NCI-H146 (cell line): ENCODE measurements at regions not wholly inside any gene's neighbourhood (a gene's known extent, or its start where the extent isn't known, plus 50 kb on each side); places are given as distances from the start of the nearest gene placed in this dataset.

ENCODE experiments used
- DNase-seq: peaks from one replicate; lab custom pipeline; 2025; lab: John Stamatoyannopoulos, UW

DNA sequence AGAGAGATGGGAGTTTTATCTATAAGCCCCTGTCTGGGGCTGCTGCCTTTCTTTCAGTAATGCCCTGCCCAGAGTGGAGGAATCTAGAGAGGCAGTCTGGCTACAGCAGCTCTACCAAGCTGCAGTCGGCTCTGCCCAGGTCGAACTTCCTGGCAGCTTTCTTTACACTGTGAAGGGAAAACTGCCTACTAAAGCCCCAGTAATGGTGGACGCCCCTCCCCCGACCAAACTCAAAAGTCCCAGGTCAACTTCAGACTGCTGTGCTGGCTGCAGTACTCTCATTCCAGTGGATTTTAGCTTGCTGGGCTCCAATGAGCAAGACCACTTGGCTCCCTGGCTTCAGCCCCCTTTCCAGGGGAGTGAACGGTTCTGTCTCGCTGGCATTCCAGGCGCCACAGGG lies 65.9 kb upstream of the RARB start:
- no peak for DNase-seq

DNA sequence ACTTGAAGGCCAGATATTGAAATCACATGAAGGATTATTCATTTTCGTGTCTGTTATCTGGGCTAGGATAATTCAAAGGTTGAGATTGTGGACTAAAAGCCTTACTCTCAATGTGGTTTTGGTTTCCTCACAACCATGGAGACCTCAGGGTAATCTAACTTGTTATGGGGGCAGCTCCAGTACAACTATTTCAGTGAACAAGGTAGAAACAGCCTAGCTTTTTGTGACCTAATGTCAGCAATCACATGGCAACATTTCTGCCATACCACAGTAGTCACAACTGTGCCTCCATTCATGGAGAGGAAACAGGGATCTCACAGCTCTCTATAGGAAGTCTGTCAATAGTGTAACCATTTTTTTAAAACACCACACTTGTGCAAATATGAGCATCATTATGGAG lies 62.4 kb upstream of the RARB start:
- no peak for DNase-seq

- DNase-seq, result no peak
Observed at GRCh38 chr3:25367025-25367424, 61.0 kb upstream of the RARB start.

- DNase-seq, result no peak
Observed at GRCh38 chr3:25372167-25372566, 55.9 kb upstream of the RARB start.

DNA sequence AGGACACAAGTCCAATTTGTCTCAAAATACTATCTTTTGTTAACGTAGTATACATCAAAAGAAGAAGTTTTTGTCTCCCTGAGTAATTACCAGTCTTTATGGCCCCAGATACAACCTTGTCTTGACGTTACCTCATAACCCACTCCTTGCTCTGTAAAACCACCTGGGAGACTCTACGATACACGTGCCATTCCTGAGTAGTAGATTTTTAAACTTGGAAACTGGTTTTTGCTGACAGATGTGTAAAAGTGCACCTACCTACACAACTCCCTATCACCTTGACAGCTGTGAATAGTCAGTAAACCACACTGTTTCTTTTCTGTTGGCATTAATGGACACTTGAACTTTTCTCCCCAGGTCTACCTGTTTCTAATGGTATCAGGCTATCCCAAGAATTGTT lies 51.7 kb upstream of the RARB start:
- DNase-seq, result no peak

GRCh38 chr3:25377042-25377441 lies 51.0 kb upstream of the RARB start:
- DNase-seq, result no peak
